ENCODE measurements at regions not wholly inside any gene's neighbourhood (a gene's known extent, or its start where the extent isn't known, plus 50 kb on each side); places are given as distances from the start of the nearest gene placed in this dataset.
"Not testable (repeated sequence)": the region's sequence is repeated elsewhere in the genome, so short reads cannot be mapped to it uniquely, and the experiment has no call there.

- DNase-seq (ENCODE audit: low spot score); in situ Hi-C loops (cut with MboI; ENCODE audit: low sequenced_read_pairs, unreplicated experiment): not testable (repeated sequence)
Observed at GRCh38 chr7:76862241-76862640, 169.9 kb downstream of the SPDYE17 start.

GRCh38 chr7:76859933-76860332 is 172.2 kb downstream of the SPDYE17 start:
- DNase-seq (ENCODE audit: low spot score); in situ Hi-C loops (cut with MboI; ENCODE audit: low sequenced_read_pairs, unreplicated experiment): not testable (repeated sequence)

- DNase-seq (ENCODE audit: low spot score); in situ Hi-C loops (cut with MboI; ENCODE audit: low sequenced_read_pairs, unreplicated experiment): not testable (repeated sequence)
Observed at GRCh38 chr7:76854631-76855030, 177.5 kb downstream of the SPDYE17 start.

GRCh38 chr7:76852787-76853584 is 179.2 kb downstream of the SPDYE17 start:
- DNase-seq (ENCODE audit: low spot score); in situ Hi-C loops (cut with MboI; ENCODE audit: low sequenced_read_pairs, unreplicated experiment): not testable (repeated sequence)

- in situ Hi-C loops (cut with MboI; ENCODE audit: low sequenced_read_pairs, unreplicated experiment); DNase-seq (ENCODE audit: low spot score): not testable (repeated sequence)
Observed at GRCh38 chr7:76852362-76852761, 179.8 kb downstream of the SPDYE17 start.

GRCh38 chr7:76851617-76852016 is 180.5 kb downstream of the SPDYE17 start:
- DNase-seq (ENCODE audit: low spot score); in situ Hi-C loops (cut with MboI; ENCODE audit: low sequenced_read_pairs, unreplicated experiment): not testable (repeated sequence)

- DNase-seq (ENCODE audit: low spot score); in situ Hi-C loops (cut with MboI; ENCODE audit: low sequenced_read_pairs, unreplicated experiment): not testable (repeated sequence)
Observed at GRCh38 chr7:76849887-76850563, 182.1 kb downstream of the SPDYE17 start.

GRCh38 chr7:76839879-76840278 is 192.3 kb downstream of the SPDYE17 start:
- in situ Hi-C loops (cut with MboI; ENCODE audit: low sequenced_read_pairs, unreplicated experiment); DNase-seq (ENCODE audit: low spot score): not testable (repeated sequence)

GRCh38 chr7:76839214-76839613 is 192.9 kb downstream of the SPDYE17 start:
- in situ Hi-C loops (cut with MboI; ENCODE audit: low sequenced_read_pairs, unreplicated experiment); DNase-seq (ENCODE audit: low spot score): not testable (repeated sequence)

- DNase-seq (ENCODE audit: low spot score); in situ Hi-C loops (cut with MboI; ENCODE audit: low sequenced_read_pairs, unreplicated experiment): not testable (repeated sequence)
Observed at GRCh38 chr7:76838357-76838756, 193.8 kb downstream of the SPDYE17 start.

GRCh38 chr7:76829233-76829632 is 202.2 kb upstream of the POMZP3 start:
- DNase-seq (ENCODE audit: low spot score); in situ Hi-C loops (cut with MboI; ENCODE audit: low sequenced_read_pairs, unreplicated experiment): not testable (repeated sequence)

- in situ Hi-C loops (cut with MboI; ENCODE audit: low sequenced_read_pairs, unreplicated experiment); DNase-seq (ENCODE audit: low spot score): not testable (repeated sequence)
Observed at GRCh38 chr7:76826181-76826580, 199.1 kb upstream of the POMZP3 start.

GRCh38 chr7:76809856-76810255 is 182.8 kb upstream of the POMZP3 start:
- DNase-seq (ENCODE audit: low spot score); in situ Hi-C loops (cut with MboI; ENCODE audit: low sequenced_read_pairs, unreplicated experiment): not testable (repeated sequence)

GRCh38 chr7:76807588-76808100 is 180.6 kb upstream of the POMZP3 start:
- DNase-seq (ENCODE audit: low spot score); in situ Hi-C loops (cut with MboI; ENCODE audit: low sequenced_read_pairs, unreplicated experiment): not testable (repeated sequence)

GRCh38 chr7:76806460-76806859 is 179.4 kb upstream of the POMZP3 start:
- DNase-seq (ENCODE audit: low spot score); in situ Hi-C loops (cut with MboI; ENCODE audit: low sequenced_read_pairs, unreplicated experiment): not testable (repeated sequence)

GRCh38 chr7:76806010-76806409 is 178.9 kb upstream of the POMZP3 start:
- DNase-seq (ENCODE audit: low spot score): not testable (repeated sequence)

GRCh38 chr7:76805262-76805661 is 178.2 kb upstream of the POMZP3 start:
- in situ Hi-C loops (cut with MboI; ENCODE audit: low sequenced_read_pairs, unreplicated experiment); DNase-seq (ENCODE audit: low spot score): not testable (repeated sequence)

More at GRCh38 chr7:76806010-76806409, 178.9 kb upstream of the POMZP3 start:
- in situ Hi-C loops (cut with MboI; ENCODE audit: low sequenced_read_pairs, unreplicated experiment): not testable (repeated sequence)

GRCh38 chr7:76797639-76798038 is 170.6 kb upstream of the POMZP3 start:
- in situ Hi-C loops (cut with MboI; ENCODE audit: low sequenced_read_pairs, unreplicated experiment); DNase-seq (ENCODE audit: low spot score): not testable (repeated sequence)

GRCh38 chr7:76780693-76781092 is 153.6 kb upstream of the POMZP3 start:
- DNase-seq (ENCODE audit: low spot score); in situ Hi-C loops (cut with MboI; ENCODE audit: low sequenced_read_pairs, unreplicated experiment): not testable (repeated sequence)

All from GM13976 (cell line).